H1 (cell line): ENCODE measurements at regions not wholly inside any gene's neighbourhood (a gene's known extent, or its start where the extent isn't known, plus 50 kb on each side); places are given as distances from the start of the nearest gene placed in this dataset.
A peak's percentile ranks its signal among the peaks of the same experiment; 100 is the strongest.

Source experiments
- CTCF ChIA-PET: fragments of 300-600 bp; sonication (Branson Sonifier 250); formaldehyde crosslinking; loops from one replicate; lab custom pipeline; 2021; ENCODE audit not compliant: partially characterized antibody; lab: Charles Lee
- POLR2A ChIA-PET: fragments of 300-600 bp; sonication (Branson Sonifier 250); formaldehyde crosslinking; loops from one replicate; lab custom pipeline; 2021; ENCODE audit warnings: inconsistent platforms; ENCODE audit not compliant: partially characterized antibody; lab: Charles Lee
- DNase-seq, 2 experiments: peaks; one replicate each; pipeline versions ENCODE4 v3.0.0 to v3.0.0-alpha.2; 2010 to 2022; ENCODE audit warnings: low spot score in 2 of 2, low read depth in 1 of 2, mixed read lengths in 1 of 2
- FAIRE-seq: peaks from 2 replicates; lab custom pipeline; 2011; peaks lifted over from hg19 to GRCh38; lab: Jason Lieb, UNC
- H2AFZ ChIP-seq: 2 replicates; pipeline ENCODE4 v1.8.1; 2012; ENCODE audit warnings: low read length, inconsistent platforms
- H2AK5ac ChIP-seq: 2 replicates; pipeline ENCODE4 v1.6.1; 2013; ENCODE audit warnings: low read depth, low read length
- H2BK120ac ChIP-seq: replicated peaks from 2 replicates; pipeline ENCODE3; 2013; ENCODE audit warnings: low read depth, low read length, inconsistent platforms
- H2BK12ac ChIP-seq: 2 replicates; pipeline ENCODE4 v1.6.1; 2013; ENCODE audit warnings: low read depth, low read length
- H2BK15ac ChIP-seq: 2 replicates; pipeline ENCODE4 v1.6.1; 2013; ENCODE audit warnings: low read length
- H2BK20ac ChIP-seq: 2 replicates; pipeline ENCODE4 v1.6.1; 2013; ENCODE audit warnings: low read length
- H2BK5ac ChIP-seq: 2 replicates; pipeline ENCODE4 v1.6.1; 2013; ENCODE audit warnings: low read depth, low read length
- H3K14ac ChIP-seq: 2 replicates; pipeline ENCODE4 v1.6.1; 2013; ENCODE audit warnings: inconsistent platforms; ENCODE audit not compliant: insufficient read length
- H3K18ac ChIP-seq: 2 replicates; pipeline ENCODE4 v1.6.1; 2013; ENCODE audit warnings: low read length; ENCODE audit errors: extremely low read depth
- H3K23ac ChIP-seq: 2 replicates; pipeline ENCODE4 v1.6.1; 2013; ENCODE audit warnings: inconsistent platforms; ENCODE audit not compliant: insufficient read length
- H3K23me2 ChIP-seq: 2 replicates; pipeline ENCODE4 v1.6.1; 2013; ENCODE audit warnings: low read depth, low read length
- H3K27ac ChIP-seq: 2 replicates; pipeline ENCODE4 v1.6.1; 2011; ENCODE audit warnings: low read depth, low read length, inconsistent platforms
- H3K27me3 ChIP-seq, 4 experiments: replicated peaks in 1 of 4; 1 replicate in 1 of 4; 2 replicates in 3 of 4; pipeline versions ENCODE4 v1.6.1 to v1.8.1; 2011 to 2013; ENCODE audit warnings: low read length in 3 of 4, mild to moderate bottlenecking in 3 of 4, inconsistent platforms in 2 of 4, mixed read lengths in 2 of 4, moderate library complexity in 1 of 4; ENCODE audit not compliant: control insufficient read depth in 3 of 4, insufficient read depth in 3 of 4; ENCODE audit errors: extremely low read depth in 1 of 4
- H3K36me3 ChIP-seq, 4 experiments: 2 replicates each; pipeline versions ENCODE4 v1.6.1 to v1.8.1; 2011 to 2013; ENCODE audit warnings: mild to moderate bottlenecking in 4 of 4, low read length in 3 of 4, moderate library complexity in 2 of 4, control low read depth in 1 of 4, inconsistent platforms in 1 of 4; ENCODE audit not compliant: insufficient read depth in 4 of 4, control insufficient read depth in 2 of 4
- H3K4ac ChIP-seq: replicated peaks from 2 replicates; pipeline ENCODE3; 2013; ENCODE audit warnings: low read length, low read depth, mixed read lengths, inconsistent platforms; ENCODE audit not compliant: insufficient read length
- H3K4me1 ChIP-seq, 4 experiments: replicated peaks in 1 of 4; 1 replicate in 1 of 4; 2 replicates in 3 of 4; pipeline versions ENCODE4 v1.6.1 to v1.8.1; 2011 to 2013; ENCODE audit warnings: low read length in 3 of 4, inconsistent platforms in 2 of 4, mixed read lengths in 1 of 4; ENCODE audit not compliant: insufficient read depth in 4 of 4, control insufficient read depth in 3 of 4
- H3K4me2 ChIP-seq, 2 experiments: 2 replicates each; pipeline versions ENCODE4 v1.6.1 to v1.8.1; 2011 to 2013; ENCODE audit warnings: low read depth in 2 of 2, low read length in 2 of 2, control low read depth in 1 of 2, inconsistent platforms in 1 of 2, mild to moderate bottlenecking in 1 of 2; ENCODE audit not compliant: insufficient read depth in 1 of 2
- H3K4me3 ChIP-seq, 4 experiments: fragments of 200-600, 300-600 bp in 1 of 4; sonication (generic), shearing (Covaris generic), sonication (Bioruptor Twin) in 1 of 4; 2 replicates each; pipeline versions ENCODE4 v1.5.1 to v1.8.1; 2011 to 2016; ENCODE audit warnings: low read length in 4 of 4, low read depth in 3 of 4, control low read depth in 2 of 4, inconsistent platforms in 2 of 4, mild to moderate bottlenecking in 2 of 4, mixed read lengths in 1 of 4, moderate library complexity in 1 of 4; ENCODE audit not compliant: insufficient read depth in 2 of 4; ENCODE audit errors: extremely low read depth in 1 of 4
- H3K56ac ChIP-seq: replicated peaks from 2 replicates; pipeline ENCODE3; 2013; ENCODE audit warnings: low read depth, mild to moderate bottlenecking, mixed read lengths, low read length, inconsistent platforms; ENCODE audit not compliant: insufficient read length
- H3K79me1 ChIP-seq: 2 replicates; pipeline ENCODE4 v1.6.1; 2013; ENCODE audit warnings: low read depth, low read length, control low read depth
- H3K79me2 ChIP-seq, 2 experiments: 2 replicates each; pipeline versions ENCODE4 v1.6.1 to v1.8.1; 2012 to 2013; ENCODE audit warnings: low read length in 2 of 2, mild to moderate bottlenecking in 2 of 2, inconsistent platforms in 1 of 2; ENCODE audit not compliant: insufficient read depth in 2 of 2, control insufficient read depth in 1 of 2
- H3K9ac ChIP-seq, 4 experiments: replicated peaks in 1 of 4; 1 replicate in 1 of 4; 2 replicates in 3 of 4; pipeline versions ENCODE4 v1.6.1 to v1.8.1; 2011 to 2013; ENCODE audit warnings: low read depth in 3 of 4, low read length in 3 of 4, control low read depth in 2 of 4, mild to moderate bottlenecking in 2 of 4, moderate library complexity in 2 of 4, inconsistent platforms in 1 of 4; ENCODE audit errors: extremely low read depth in 1 of 4
- H3K9me3 ChIP-seq, 2 experiments: 2 replicates each; pipeline versions ENCODE4 v1.6.1 to v1.8.1; 2012 to 2013; ENCODE audit warnings: mild to moderate bottlenecking in 2 of 2, moderate library complexity in 2 of 2, control low read depth in 1 of 2, inconsistent platforms in 1 of 2, low read depth in 1 of 2, low read length in 1 of 2, mixed read lengths in 1 of 2; ENCODE audit not compliant: insufficient read depth in 2 of 2
- H4K20me1 ChIP-seq, 2 experiments: replicated peaks in 1 of 2; 2 replicates each; pipeline versions ENCODE3 to v1.8.1; 2011 to 2013; ENCODE audit warnings: inconsistent platforms in 2 of 2, low read length in 2 of 2, mild to moderate bottlenecking in 1 of 2; ENCODE audit not compliant: insufficient read depth in 2 of 2, control insufficient read depth in 1 of 2
- H4K5ac ChIP-seq: 2 replicates; pipeline ENCODE4 v1.6.1; 2013; ENCODE audit warnings: low read length, low read depth, mixed read lengths, inconsistent platforms; ENCODE audit not compliant: insufficient read length
- H4K8ac ChIP-seq: 2 replicates; pipeline ENCODE4 v1.8.0; 2013; ENCODE audit warnings: mild to moderate bottlenecking, moderate library complexity, low read length, inconsistent platforms; ENCODE audit not compliant: insufficient read depth; ENCODE audit errors: extremely low read depth
- H4K91ac ChIP-seq: replicated peaks from 2 replicates; pipeline ENCODE3; 2013; ENCODE audit warnings: low read length, mixed read lengths, inconsistent platforms; ENCODE audit not compliant: insufficient read length
- ASH2L ChIP-seq: fragments of 200-600, 300-600 bp; sonication (generic); IDR thresholded peaks from one replicate; pipeline ENCODE4 v1.7.1; 2017; ENCODE audit warnings: low read length
- BCL11A ChIP-seq, 2 experiments: IDR thresholded peaks; one replicate each; pipeline ENCODE4 v1.6.1; 2011; ENCODE audit warnings: low read depth in 2 of 2, low read length in 2 of 2, mild to moderate bottlenecking in 2 of 2
- CBX8 ChIP-seq: fragments of 300-800, 300-1000 bp; sonication (generic); IDR thresholded peaks from 2 replicates; pipeline ENCODE4 v1.7.1; 2016; ENCODE audit warnings: low read depth, low read length, borderline replicate concordance
- CHD1 ChIP-seq: IDR thresholded peaks from 2 replicates; pipeline ENCODE4 v1.6.1; 2012; ENCODE audit warnings: low read depth, low read length, improper control_type of control experiment
- HDAC2 ChIP-seq, 2 experiments: fragments of 300-600 bp in 1 of 2; sonication (generic) in 1 of 2; IDR thresholded peaks; 2 replicates each; pipeline ENCODE4 v1.6.1; 2011 to 2012; ENCODE audit warnings: low read depth in 2 of 2, low read length in 2 of 2, mild to moderate bottlenecking in 2 of 2, moderate library complexity in 2 of 2, borderline replicate concordance in 1 of 2, inconsistent platforms in 1 of 2
- NRF1 ChIP-seq: IDR thresholded peaks from 2 replicates; pipeline ENCODE4 v1.6.1; 2011; ENCODE audit warnings: mild to moderate bottlenecking, low read depth, low read length, improper control_type of control experiment
- PHF8 ChIP-seq: fragments of 200-600 bp; sonication (generic); conservative IDR thresholded peaks from 2 replicates; pipeline ENCODE4 v1.7.1; 2012; ENCODE audit warnings: low read depth, mild to moderate bottlenecking, inconsistent platforms, low read length, moderate library complexity
- POLR2AphosphoS5 ChIP-seq: IDR thresholded peaks from 2 replicates; pipeline ENCODE4 v1.6.1; 2011; ENCODE audit warnings: low read depth, low read length
- POU5F1 ChIP-seq: IDR thresholded peaks from 2 replicates; pipeline ENCODE4 v1.6.1; 2011; ENCODE audit warnings: low read depth, mild to moderate bottlenecking, low read length, moderate library complexity
- SIN3A ChIP-seq, 2 experiments: IDR thresholded peaks in 1 of 2; conservative IDR thresholded peaks in 1 of 2; 2 replicates each; pipeline ENCODE4 v1.6.1; 2011 to 2012; ENCODE audit warnings: low read length in 2 of 2, improper control_type of control experiment in 1 of 2, low read depth in 1 of 2, mild to moderate bottlenecking in 1 of 2
- TAF7 ChIP-seq: optimal IDR thresholded peaks from 2 replicates; pipeline ENCODE3; 2011; ENCODE audit warnings: low read depth, mild to moderate bottlenecking, inconsistent platforms, low read length, moderate library complexity, borderline replicate concordance
- TBP ChIP-seq: IDR thresholded peaks from 2 replicates; pipeline ENCODE4 v1.6.1; 2011; ENCODE audit warnings: low read depth, low read length, improper control_type of control experiment
- WGBS, 2 experiments: shearing (Covaris generic) in 1 of 2; methylation state at CpG; one replicate each; pipeline versions ENCODE4 v1.1.6 to v1.1.7; 2013 to 2015; ENCODE audit warnings: low lambda C conversion rate in 2 of 2, mixed read lengths in 2 of 2, inconsistent platforms in 1 of 2, low coverage in 1 of 2, missing lambda C conversion rate in 1 of 2; ENCODE audit not compliant: insufficient replicate concordance in 2 of 2, insufficient coverage in 1 of 2, insufficient read length in 1 of 2; ENCODE audit errors: extremely low coverage in 1 of 2, missing lambda C conversion rate in 1 of 2; 5-methylcytosine and 5-hydroxymethylcytosine counted together
- TF ChIP-seq, protein P1 (sequence below): IDR thresholded peaks from 2 replicates; pipeline ENCODE4 v1.6.1; 2012; ENCODE audit warnings: inconsistent platforms

DNA sequence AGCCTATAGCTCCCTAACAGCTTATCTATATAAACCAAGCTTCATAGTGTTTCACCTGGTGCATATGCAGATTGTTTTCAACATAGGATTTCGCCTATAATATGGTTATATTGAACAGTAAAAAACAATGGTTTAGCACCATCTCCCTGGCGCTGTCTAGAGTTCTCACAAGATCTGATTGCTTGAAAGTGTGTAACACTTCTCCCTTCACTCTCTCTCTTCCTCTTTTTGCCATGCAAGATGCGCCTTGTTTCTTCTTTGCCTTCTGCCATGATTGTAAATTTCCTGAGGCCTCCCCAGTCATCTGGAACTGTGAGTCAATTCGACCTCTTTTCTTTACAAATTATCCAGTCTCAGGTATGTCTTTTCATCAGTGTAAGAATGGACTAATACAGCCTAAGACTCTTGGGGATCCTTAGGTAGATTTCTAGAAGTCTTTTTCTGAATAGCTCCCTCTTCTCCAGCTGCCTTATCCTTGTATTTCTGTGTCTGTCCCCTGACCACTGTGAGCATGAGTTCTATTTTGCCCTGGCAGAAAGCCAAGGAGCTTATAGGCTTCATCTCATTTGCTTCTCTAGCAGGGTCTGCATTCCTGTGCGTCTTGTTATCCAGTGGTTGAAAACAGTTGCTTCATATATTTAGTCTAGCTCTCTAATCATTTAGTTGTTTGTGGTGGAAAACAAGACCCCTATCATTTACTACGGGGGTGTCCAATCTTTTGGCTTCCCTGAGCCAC, 401.6 kb downstream of the GPD2 start:
- Histone ChIP-seq H3K23ac (no peak overlapping the region), H3K4ac (no peak overlapping the region), H2BK20ac (no peak overlapping the region), H3K56ac (no peak overlapping the region), H3K4me1 (no peaks in the 10 kb centered on the region), H3K23me2 (no peaks in the 10 kb centered on the region), H2BK120ac (no peak overlapping the region), H3K27me3 (no peaks in the 10 kb centered on the region), H3K9ac (no peak overlapping the region), H4K8ac (no peak overlapping the region), H2BK15ac (no peak overlapping the region), H3K4me2 (no peak overlapping the region), H3K18ac (no peak overlapping the region), H2BK5ac (no peak overlapping the region), H3K79me2 (no peaks in the 10 kb centered on the region), H3K79me1 (no peaks in the 10 kb centered on the region), H2AK5ac (no peak overlapping the region), H3K27ac (no peak overlapping the region), H2BK12ac (no peak overlapping the region), H2AFZ (0 out of 2 replicates have a peak overlapping the region, but pooled peaks have one; percentile 49), H4K20me1 (no peaks in the 10 kb centered on the region), H3K36me3 (no peaks in the 10 kb centered on the region), H4K91ac (no peak overlapping the region), H3K4me3 (no peak overlapping the region), H3K14ac (no peak overlapping the region), H3K9me3 (no peaks in the 10 kb centered on the region), H4K5ac (no peak overlapping the region)
- no peak for FAIRE-seq
- ChIA-PET CTCF (no interaction called here), POLR2A (no interaction called here)
- DNase-seq, result no peak
- WGBS, 2 experiments, result 87% methylated on average over 6 of the region's 6 CpGs; no CpG with 5 or more reads in 1 of the 2 experiments
- TF ChIP-seq, protein P1, sequence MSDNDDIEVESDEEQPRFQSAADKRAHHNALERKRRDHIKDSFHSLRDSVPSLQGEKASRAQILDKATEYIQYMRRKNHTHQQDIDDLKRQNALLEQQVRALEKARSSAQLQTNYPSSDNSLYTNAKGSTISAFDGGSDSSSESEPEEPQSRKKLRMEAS, result no peak
- TF ChIP-seq BCL11A (IDR thresholded peaks at IDR 0.05; ENCODE audit: low read depth in 2 of 2, low read length in 2 of 2) (no peak), POU5F1 (no peak), CBX8 (no peak), NRF1 (no peak), HDAC2 (IDR thresholded peaks at IDR 0.05; ENCODE audit: borderline replicate concordance in 1 of 2, low read depth in 2 of 2, low read length in 2 of 2) (no peak), PHF8 (no peak), TAF7 (no peak), SIN3A (conservative IDR thresholded peaks at IDR 0.05 in 1 of 2, IDR thresholded peaks at IDR 0.05 in 1 of 2; ENCODE audit: low read depth in 1 of 2, low read length in 2 of 2) (no peak), ASH2L (no peak), TBP (no peak), CHD1 (no peak), POLR2AphosphoS5 (no peak)
